ENCODE measurements at regions not wholly inside any gene's neighbourhood (a gene's known extent, or its start where the extent isn't known, plus 50 kb on each side); places are given as distances from the start of the nearest gene placed in this dataset.

- Mint-ChIP-seq H3K4me3 (no peak overlapping the region), H3K27me3 (no peaks in the 10 kb centered on the region), H3K4me1 (ENCODE audit: low read depth) (no peaks in the 10 kb centered on the region), H3K36me3 (ENCODE audit: low read depth) (no peaks in the 10 kb centered on the region), H3K9me3 (peaks cover 5% of the 10 kb centered on the region), H3K27ac (no peak overlapping the region)
- DNase-seq, result no peak
- intact Hi-C loops (cut with DNase I, micrococcal nuclease), result no loop called here
- H3K4me1 ChIP-seq (ENCODE audit: insufficient read depth, low read length), result no peaks in the 10 kb centered on the region
- CTCF ChIA-PET, result no interaction called here
- H3K9me3 ChIP-seq (ENCODE audit: control insufficient read depth in 1 of 2, insufficient read depth in 1 of 2, low read length in 2 of 2), result peaks cover 0 to 5% of the 10 kb centered on the region in 2 experiments
- no peak for TF ChIP-seq CTCF (IDR thresholded peaks at IDR 0.05)
- ATAC-seq (ENCODE audit: poor library complexity), result no peak
- H3K27ac ChIP-seq (ENCODE audit: low read depth in 1 of 2, low read length in 2 of 2), result no peak overlapping the region
- no peaks in the 10 kb centered on the region for H3K27me3 ChIP-seq (ENCODE audit: control insufficient read depth in 1 of 2, insufficient read depth in 2 of 2, low read length in 2 of 2)
- no peak overlapping the region for H3K4me3 ChIP-seq (ENCODE audit: low read length)
- no peaks in the 10 kb centered on the region for H3K36me3 ChIP-seq (ENCODE audit: insufficient read depth, low read length)
- POLR2A ChIA-PET, result no interaction called here
Observed at GRCh38 chr13:66099825-66100224, 1130.3 kb downstream of the PCDH9 start.

GRCh38 chr13:66098931-66099628, 1131.1 kb downstream of the PCDH9 start:
- Mint-ChIP-seq H3K27me3 (no peaks in the 10 kb centered on the region), H3K4me3 (no peak overlapping the region), H3K36me3 (ENCODE audit: low read depth) (no peaks in the 10 kb centered on the region), H3K4me1 (ENCODE audit: low read depth) (no peaks in the 10 kb centered on the region), H3K27ac (no peak overlapping the region), H3K9me3 (peaks cover 8% of the 10 kb centered on the region)
- Histone ChIP-seq H3K27ac (ENCODE audit: low read depth in 1 of 2, low read length in 2 of 2) (no peak overlapping the region), H3K4me3 (ENCODE audit: low read length) (no peak overlapping the region), H3K36me3 (ENCODE audit: insufficient read depth, low read length) (no peaks in the 10 kb centered on the region), H3K4me1 (ENCODE audit: insufficient read depth, low read length) (no peaks in the 10 kb centered on the region), H3K27me3 (ENCODE audit: control insufficient read depth in 1 of 2, insufficient read depth in 2 of 2, low read length in 2 of 2) (no peaks in the 10 kb centered on the region), H3K9me3 (ENCODE audit: control insufficient read depth in 1 of 2, insufficient read depth in 1 of 2, low read length in 2 of 2) (peaks cover 0 to 5% of the 10 kb centered on the region in 2 experiments)
- intact Hi-C loops (cut with DNase I, micrococcal nuclease), result no loop called here
- ChIA-PET CTCF (no interaction called here), POLR2A (no interaction called here)
- DNase-seq (no peak), ATAC-seq (ENCODE audit: poor library complexity) (no peak)
- TF ChIP-seq CTCF (IDR thresholded peaks at IDR 0.05), result no peak

- TF ChIP-seq CTCF (IDR thresholded peaks at IDR 0.05), result no peak
- ChIA-PET CTCF (no interaction called here), POLR2A (no interaction called here)
- no peaks in the 10 kb centered on the region for H3K27me3 ChIP-seq (ENCODE audit: control insufficient read depth in 1 of 2, insufficient read depth in 2 of 2, low read length in 2 of 2)
- DNase-seq (no peak), ATAC-seq (ENCODE audit: poor library complexity) (no peak)
- Mint-ChIP-seq H3K36me3 (ENCODE audit: low read depth) (no peaks in the 10 kb centered on the region), H3K27ac (no peak overlapping the region), H3K4me3 (no peak overlapping the region), H3K27me3 (no peaks in the 10 kb centered on the region), H3K4me1 (ENCODE audit: low read depth) (no peaks in the 10 kb centered on the region), H3K9me3 (peaks cover 5% of the 10 kb centered on the region)
- intact Hi-C loops (cut with DNase I, micrococcal nuclease), result no loop called here
- H3K4me1 ChIP-seq (ENCODE audit: insufficient read depth, low read length), result no peaks in the 10 kb centered on the region
- H3K9me3 ChIP-seq (ENCODE audit: control insufficient read depth in 1 of 2, insufficient read depth in 1 of 2, low read length in 2 of 2), result peaks cover 0 to 6% of the 10 kb centered on the region in 2 experiments
- H3K36me3 ChIP-seq (ENCODE audit: insufficient read depth, low read length), result no peaks in the 10 kb centered on the region
- H3K27ac ChIP-seq (ENCODE audit: low read depth in 1 of 2, low read length in 2 of 2), result no peak overlapping the region
- no peak overlapping the region for H3K4me3 ChIP-seq (ENCODE audit: low read length)
Observed at GRCh38 chr13:66089711-66090110, 1140.4 kb downstream of the PCDH9 start.
